ENCODE measurements at regions not wholly inside any gene's neighbourhood (a gene's known extent, or its start where the extent isn't known, plus 50 kb on each side); places are given as distances from the start of the nearest gene placed in this dataset.

GRCh38 chr15:79657722-79658121 lies 225.6 kb downstream of the MINAR1 start:
- H3K27me3 ChIP-seq (ENCODE audit: insufficient read depth) = no peaks in the 10 kb centered on the region
- no peak overlapping the region for H3K9ac ChIP-seq
- H3K9me2 ChIP-seq = no peaks in the 10 kb centered on the region
- no peaks in the 10 kb centered on the region for H3F3A ChIP-seq (replicated peaks; ENCODE audit: insufficient read depth)
- H3K4me2 ChIP-seq = no peak overlapping the region
- no peaks in the 10 kb centered on the region for H3K36me3 ChIP-seq (replicated peaks in 1 of 2; ENCODE audit: control insufficient read depth in 1 of 2, insufficient read depth in 2 of 2, low read length in 1 of 2)
- no peaks in the 10 kb centered on the region for H3K9me3 ChIP-seq
- H4K20me1 ChIP-seq (ENCODE audit: insufficient read depth) = no peaks in the 10 kb centered on the region
- POLR2A ChIA-PET = no interaction called here
- H3K4me1 ChIP-seq (ENCODE audit: control insufficient read depth in 1 of 2, insufficient read depth in 2 of 2, low read depth in 1 of 2, low read length in 1 of 2) = peaks cover 0 to 4% of the 10 kb centered on the region in 2 experiments; a peak in 1 of 4 replicates
- no peak overlapping the region for H3K27ac ChIP-seq (ENCODE audit: low read depth in 2 of 2, low read length in 1 of 2)
- H2AFZ ChIP-seq (ENCODE audit: low read depth) = no peak overlapping the region
- no peaks in the 10 kb centered on the region for H3K79me2 ChIP-seq (ENCODE audit: insufficient read depth)
- DNase-seq = no peak
- H3K4me3 ChIP-seq (ENCODE audit: low read depth in 2 of 2, low read length in 1 of 2) = no peak overlapping the region
- CTCF ChIA-PET = no interaction called here
- WGBS (ENCODE audit: low lambda C conversion rate) = 38% methylated on average over 2 of the region's 2 CpGs
- TF ChIP-seq GABPA (IDR thresholded peaks at IDR 0.05; ENCODE audit: low read depth) = no peak
- TF ChIP-seq TCF12 (IDR thresholded peaks at IDR 0.05) = no peak
- TF ChIP-seq, protein P1, sequence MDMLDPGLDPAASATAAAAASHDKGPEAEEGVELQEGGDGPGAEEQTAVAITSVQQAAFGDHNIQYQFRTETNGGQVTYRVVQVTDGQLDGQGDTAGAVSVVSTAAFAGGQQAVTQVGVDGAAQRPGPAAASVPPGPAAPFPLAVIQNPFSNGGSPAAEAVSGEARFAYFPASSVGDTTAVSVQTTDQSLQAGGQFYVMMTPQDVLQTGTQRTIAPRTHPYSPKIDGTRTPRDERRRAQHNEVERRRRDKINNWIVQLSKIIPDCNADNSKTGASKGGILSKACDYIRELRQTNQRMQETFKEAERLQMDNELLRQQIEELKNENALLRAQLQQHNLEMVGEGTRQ (IDR thresholded peaks at IDR 0.05; ENCODE audit: borderline replicate concordance, low read depth, low read length) = no peak
- TF ChIP-seq RAD21 (IDR thresholded peaks at IDR 0.05; ENCODE audit: low read length) = no peak
- TF ChIP-seq EZH2phosphoT487 (IDR thresholded peaks at IDR 0.05; ENCODE audit: borderline replicate concordance, low read depth) = no peak
- no peak for TF ChIP-seq NFIC (IDR thresholded peaks at IDR 0.05; ENCODE audit: borderline replicate concordance)
- no peak for TF ChIP-seq RCOR1 (IDR thresholded peaks at IDR 0.05; ENCODE audit: low read length)
- TF ChIP-seq FOXM1 (IDR thresholded peaks at IDR 0.05; ENCODE audit: low read depth) = no peak
- TF ChIP-seq, protein P2, sequence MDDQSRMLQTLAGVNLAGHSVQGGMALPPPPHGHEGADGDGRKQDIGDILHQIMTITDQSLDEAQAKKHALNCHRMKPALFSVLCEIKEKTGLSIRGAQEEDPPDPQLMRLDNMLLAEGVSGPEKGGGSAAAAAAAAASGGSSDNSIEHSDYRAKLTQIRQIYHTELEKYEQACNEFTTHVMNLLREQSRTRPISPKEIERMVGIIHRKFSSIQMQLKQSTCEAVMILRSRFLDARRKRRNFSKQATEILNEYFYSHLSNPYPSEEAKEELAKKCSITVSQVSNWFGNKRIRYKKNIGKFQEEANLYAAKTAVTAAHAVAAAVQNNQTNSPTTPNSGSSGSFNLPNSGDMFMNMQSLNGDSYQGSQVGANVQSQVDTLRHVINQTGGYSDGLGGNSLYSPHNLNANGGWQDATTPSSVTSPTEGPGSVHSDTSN (IDR thresholded peaks at IDR 0.05) = no peak
- no peak for TF ChIP-seq EP300 (IDR thresholded peaks at IDR 0.05; ENCODE audit: borderline replicate concordance in 1 of 2, low read depth in 1 of 2, low read length in 1 of 2)
- TF ChIP-seq, protein P3, sequence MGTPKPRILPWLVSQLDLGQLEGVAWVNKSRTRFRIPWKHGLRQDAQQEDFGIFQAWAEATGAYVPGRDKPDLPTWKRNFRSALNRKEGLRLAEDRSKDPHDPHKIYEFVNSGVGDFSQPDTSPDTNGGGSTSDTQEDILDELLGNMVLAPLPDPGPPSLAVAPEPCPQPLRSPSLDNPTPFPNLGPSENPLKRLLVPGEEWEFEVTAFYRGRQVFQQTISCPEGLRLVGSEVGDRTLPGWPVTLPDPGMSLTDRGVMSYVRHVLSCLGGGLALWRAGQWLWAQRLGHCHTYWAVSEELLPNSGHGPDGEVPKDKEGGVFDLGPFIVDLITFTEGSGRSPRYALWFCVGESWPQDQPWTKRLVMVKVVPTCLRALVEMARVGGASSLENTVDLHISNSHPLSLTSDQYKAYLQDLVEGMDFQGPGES (IDR thresholded peaks at IDR 0.05; ENCODE audit: low read depth, low read length) = no peak
- no peak for TF ChIP-seq CHD2 (IDR thresholded peaks at IDR 0.05; ENCODE audit: low read length, partially characterized antibody)
- TF ChIP-seq, protein P4, sequence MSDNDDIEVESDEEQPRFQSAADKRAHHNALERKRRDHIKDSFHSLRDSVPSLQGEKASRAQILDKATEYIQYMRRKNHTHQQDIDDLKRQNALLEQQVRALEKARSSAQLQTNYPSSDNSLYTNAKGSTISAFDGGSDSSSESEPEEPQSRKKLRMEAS (IDR thresholded peaks at IDR 0.05; ENCODE audit: low read depth) = no peak
- TF ChIP-seq CTCF (IDR thresholded peaks at IDR 0.05) = no peak
- no peak for TF ChIP-seq SMC3 (IDR thresholded peaks at IDR 0.05; ENCODE audit: low read depth, low read length)
- TF ChIP-seq YY1 (IDR thresholded peaks at IDR 0.05; ENCODE audit: low read depth) = no peak
- TF ChIP-seq REST (IDR thresholded peaks at IDR 0.05; ENCODE audit: low read depth, low read length) = no peak
